ENCODE measurements at regions not wholly inside any gene's neighbourhood (a gene's known extent, or its start where the extent isn't known, plus 50 kb on each side); places are given as distances from the start of the nearest gene placed in this dataset.

GRCh38 chr5:169351721-169352120 lies 50.8 kb upstream of the SLIT3 start:
- DNase-seq = no peak
- no peaks in the 10 kb centered on the region for H3K9me3 Mint-ChIP-seq
- TF ChIP-seq CTCF (IDR thresholded peaks at IDR 0.05) = no peak

GRCh38 chr5:169350759-169351240 lies 49.9 kb upstream of the SLIT3 start:
- Mint-ChIP-seq H3K27ac (no peak overlapping the region), H3K36me3 (ENCODE audit: low read depth) (no peaks in the 10 kb centered on the region), H3K9me3 (no peaks in the 10 kb centered on the region), H3K4me3 (no peak overlapping the region), H3K4me1 (no peaks in the 10 kb centered on the region), H3K27me3 (ENCODE audit: low read depth, poor library complexity) (peaks cover 10% of the 10 kb centered on the region)
- TF ChIP-seq CTCF (IDR thresholded peaks at IDR 0.05) = no peak
- no peak for DNase-seq

More at GRCh38 chr5:169351721-169352120, 50.8 kb upstream of the SLIT3 start:
- no peaks in the 10 kb centered on the region for H3K36me3 Mint-ChIP-seq (ENCODE audit: low read depth)
- H3K27me3 Mint-ChIP-seq (ENCODE audit: low read depth, poor library complexity) = peaks cover 5% of the 10 kb centered on the region
- no peaks in the 10 kb centered on the region for H3K4me1 Mint-ChIP-seq
- H3K27ac Mint-ChIP-seq = no peak overlapping the region
- H3K4me3 Mint-ChIP-seq = no peak overlapping the region
